HepG2 (cell line): ENCODE measurements at regions not wholly inside any gene's neighbourhood (a gene's known extent, or its start where the extent isn't known, plus 50 kb on each side); places are given as distances from the start of the nearest gene placed in this dataset.

Source experiments
- CTCF ChIP-seq: sonication (generic); formaldehyde crosslinking; IDR thresholded peaks from 2 replicates; pipeline ENCODE4 v1.5.0; 2020; ENCODE audit warnings: mild to moderate bottlenecking, missing genetic modification reagents, moderate library complexity
- NBN ChIP-seq: fragments of 450-650 bp; conservative IDR thresholded peaks from 2 replicates; pipeline ENCODE4 v1.6.1; 2017
- ZFP36 ChIP-seq: fragments of 150-350 bp; IDR thresholded peaks from 2 replicates; pipeline ENCODE4 v1.6.1; 2018; ENCODE audit warnings: borderline replicate concordance, low read length, low read depth; ENCODE audit not compliant: partially characterized antibody
- ZNF431 ChIP-seq: sonication (generic); formaldehyde crosslinking; IDR thresholded peaks from 2 replicates; pipeline ENCODE4 v1.9.0; 2022; ENCODE audit warnings: missing genetic modification reagents, low read depth, mild to moderate bottlenecking, borderline replicate concordance

GRCh38 chrX:39242187-39242586 is 440.9 kb downstream of the MID1IP1 start:
- TF ChIP-seq NBN, result no peak
- no peak for TF ChIP-seq ZFP36
- no peak for TF ChIP-seq ZNF431
- TF ChIP-seq CTCF (CRISPR knock-in tag), result peak; percentile 49
